Muscle of leg (tissue), 3 donors: ENCODE measurements at regions not wholly inside any gene's neighbourhood (a gene's known extent, or its start where the extent isn't known, plus 50 kb on each side); places are given as distances from the start of the nearest gene placed in this dataset.
A peak's percentile ranks its signal among the peaks of the same experiment; 100 is the strongest.

Experiments
- DNase-seq: peaks from one replicate; pipeline ENCODE4 v3.0.0; 2013
- H3K27ac ChIP-seq: one replicate; pipeline ENCODE4 v1.5.1; 2013; ENCODE audit warnings: mild to moderate bottlenecking, low read length, control low read depth
- H3K27me3 ChIP-seq: one replicate; pipeline ENCODE4 v1.6.1; 2013; ENCODE audit warnings: low read length; ENCODE audit not compliant: control insufficient read depth, insufficient read depth
- H3K36me3 ChIP-seq: one replicate; pipeline ENCODE4 v1.6.1; 2013; ENCODE audit warnings: low read length; ENCODE audit not compliant: control insufficient read depth, insufficient read depth
- H3K4me1 ChIP-seq: one replicate; pipeline ENCODE4 v1.6.1; 2013; ENCODE audit warnings: low read length; ENCODE audit not compliant: control insufficient read depth, insufficient read depth
- H3K4me3 ChIP-seq: one replicate; pipeline ENCODE4 v1.5.1; 2013; ENCODE audit warnings: low read length, control low read depth
- H3K9me3 ChIP-seq: replicated peaks from 2 replicates; pipeline ENCODE4 v1.6.1; 2013; ENCODE audit warnings: low read depth, low read length; ENCODE audit not compliant: control insufficient read depth
- WGBS: methylation state at CpG from one replicate; pipeline ENCODE4 v1.1.5; 2013; ENCODE audit warnings: missing lambda C conversion rate; ENCODE audit not compliant: insufficient coverage; 5-methylcytosine and 5-hydroxymethylcytosine counted together

GRCh38 chr9:6703898-6704639 lies 53.7 kb upstream of the KDM4C start:
- H3K36me3 ChIP-seq: no peaks in the 10 kb centered on the region
- H3K4me1 ChIP-seq: peaks cover 6% of the 10 kb centered on the region
- no peaks in the 10 kb centered on the region for H3K27me3 ChIP-seq
- peak; percentile 93 for DNase-seq
- H3K27ac ChIP-seq: peak overlapping the region; percentile 86
- H3K4me3 ChIP-seq: peak overlapping the region; percentile 85
- no peaks in the 10 kb centered on the region for H3K9me3 ChIP-seq
- under 1% methylated on average over 54 of the region's 57 CpGs for WGBS

- WGBS: 90% methylated on average over 2 of the region's 7 CpGs
- peaks cover 6% of the 10 kb centered on the region for H3K4me1 ChIP-seq
- DNase-seq: no peak
- no peak overlapping the region for H3K4me3 ChIP-seq
- H3K27ac ChIP-seq: no peak overlapping the region
- no peaks in the 10 kb centered on the region for H3K36me3 ChIP-seq
- no peaks in the 10 kb centered on the region for H3K9me3 ChIP-seq
- no peaks in the 10 kb centered on the region for H3K27me3 ChIP-seq
These were observed 55.1 kb upstream of the KDM4C start for GRCh38 chr9:6702707-6703106.

GRCh38 chr9:6696178-6696577 lies 50.6 kb upstream of the GLDC start:
- H3K4me3 ChIP-seq: no peak overlapping the region
- no peaks in the 10 kb centered on the region for H3K9me3 ChIP-seq
- no peak for DNase-seq
- H3K27ac ChIP-seq: no peak overlapping the region
- H3K4me1 ChIP-seq: no peaks in the 10 kb centered on the region
- no peaks in the 10 kb centered on the region for H3K36me3 ChIP-seq
- WGBS: 83% methylated on average over 4 of the region's 9 CpGs
- no peaks in the 10 kb centered on the region for H3K27me3 ChIP-seq

- 85% methylated on average over 3 of the region's 7 CpGs for WGBS
- H3K27me3 ChIP-seq: no peaks in the 10 kb centered on the region
- no peaks in the 10 kb centered on the region for H3K9me3 ChIP-seq
- DNase-seq: no peak
- H3K4me1 ChIP-seq: no peaks in the 10 kb centered on the region
- no peaks in the 10 kb centered on the region for H3K36me3 ChIP-seq
- no peak overlapping the region for H3K4me3 ChIP-seq
- no peak overlapping the region for H3K27ac ChIP-seq
These were observed 49.7 kb upstream of the GLDC start for GRCh38 chr9:6695121-6695814.
